ENCODE measurements at regions not wholly inside any gene's neighbourhood (a gene's known extent, or its start where the extent isn't known, plus 50 kb on each side); places are given as distances from the start of the nearest gene placed in this dataset.

- Histone ChIP-seq H3K9me3 (no peaks in the 10 kb centered on the region), H3K36me3 (no peaks in the 10 kb centered on the region), H3K27me3 (no peaks in the 10 kb centered on the region), H3K4me3 (replicated peaks in 1 of 3) (no peak overlapping the region), H3K4me1 (no peaks in the 10 kb centered on the region), H3K27ac (no peak overlapping the region)
- no peak for DNase-seq
- TF ChIP-seq POLR2A (IDR thresholded peaks at IDR 0.05) (no peak), CTCF (IDR thresholded peaks at IDR 0.05) (no peak)
- intact Hi-C loops (cut with DNase I), result no loop called here
- 81 to 83% methylated on average over 1 of the region's 1 CpG for WGBS, 2 donors
Observed at GRCh38 chr6:95682476-95682875, 105.1 kb downstream of the MANEA start.

- no peaks in the 10 kb centered on the region for H3K27me3 ChIP-seq
- TF ChIP-seq POLR2A (IDR thresholded peaks at IDR 0.05) (no peak), CTCF (IDR thresholded peaks at IDR 0.05) (no peak)
- WGBS, 2 donors, result 48 to 49% methylated on average over 3 of the region's 3 CpGs
- intact Hi-C loops (cut with DNase I), result no loop called here
- DNase-seq, result no peak
- no peaks in the 10 kb centered on the region for H3K4me1 ChIP-seq
- H3K36me3 ChIP-seq, result no peaks in the 10 kb centered on the region
- no peaks in the 10 kb centered on the region for H3K9me3 ChIP-seq
- no peak overlapping the region for H3K27ac ChIP-seq
- no peak overlapping the region for H3K4me3 ChIP-seq (replicated peaks in 1 of 3)
Observed at GRCh38 chr6:95685822-95686221, 108.5 kb downstream of the MANEA start.

GRCh38 chr6:95686272-95686671, 108.9 kb downstream of the MANEA start:
- Histone ChIP-seq H3K9me3 (no peaks in the 10 kb centered on the region), H3K36me3 (no peaks in the 10 kb centered on the region), H3K4me1 (no peaks in the 10 kb centered on the region), H3K4me3 (replicated peaks in 1 of 3) (no peak overlapping the region), H3K27ac (no peak overlapping the region), H3K27me3 (no peaks in the 10 kb centered on the region)
- 51 to 56% methylated on average over 3 of the region's 3 CpGs for WGBS, 2 donors
- DNase-seq, result no peak
- TF ChIP-seq CTCF (IDR thresholded peaks at IDR 0.05), result no peak
- TF ChIP-seq POLR2A (IDR thresholded peaks at IDR 0.05), result no peak
- intact Hi-C loops (cut with DNase I), result no loop called here

- Histone ChIP-seq H3K9me3 (no peaks in the 10 kb centered on the region), H3K4me1 (no peaks in the 10 kb centered on the region), H3K4me3 (replicated peaks in 1 of 3) (no peak overlapping the region), H3K27me3 (no peaks in the 10 kb centered on the region), H3K27ac (no peak overlapping the region), H3K36me3 (no peaks in the 10 kb centered on the region)
- TF ChIP-seq POLR2A (IDR thresholded peaks at IDR 0.05), result no peak
- no peak for TF ChIP-seq CTCF (IDR thresholded peaks at IDR 0.05)
- no peak for DNase-seq
- 67 to 83% methylated on average over 1 of the region's 1 CpG for WGBS, 2 donors
- intact Hi-C loops (cut with DNase I), result no loop called here
Observed at GRCh38 chr6:95686895-95687294, 109.6 kb downstream of the MANEA start.

- no peak overlapping the region for H3K4me3 ChIP-seq (replicated peaks in 1 of 3)
- TF ChIP-seq CTCF (IDR thresholded peaks at IDR 0.05) (no peak), POLR2A (IDR thresholded peaks at IDR 0.05) (no peak)
- intact Hi-C loops (cut with DNase I), result no loop called here
- no peaks in the 10 kb centered on the region for H3K36me3 ChIP-seq
- no peak overlapping the region for H3K27ac ChIP-seq
- no peak for DNase-seq
- H3K27me3 ChIP-seq, result no peaks in the 10 kb centered on the region
- no peaks in the 10 kb centered on the region for H3K9me3 ChIP-seq
- no peaks in the 10 kb centered on the region for H3K4me1 ChIP-seq
Observed at GRCh38 chr6:95687839-95688238, 110.5 kb downstream of the MANEA start.

All from thyroid gland (tissue), 4 donors.